ENCODE measurements at regions not wholly inside any gene's neighbourhood (a gene's known extent, or its start where the extent isn't known, plus 50 kb on each side); places are given as distances from the start of the nearest gene placed in this dataset.

DNA sequence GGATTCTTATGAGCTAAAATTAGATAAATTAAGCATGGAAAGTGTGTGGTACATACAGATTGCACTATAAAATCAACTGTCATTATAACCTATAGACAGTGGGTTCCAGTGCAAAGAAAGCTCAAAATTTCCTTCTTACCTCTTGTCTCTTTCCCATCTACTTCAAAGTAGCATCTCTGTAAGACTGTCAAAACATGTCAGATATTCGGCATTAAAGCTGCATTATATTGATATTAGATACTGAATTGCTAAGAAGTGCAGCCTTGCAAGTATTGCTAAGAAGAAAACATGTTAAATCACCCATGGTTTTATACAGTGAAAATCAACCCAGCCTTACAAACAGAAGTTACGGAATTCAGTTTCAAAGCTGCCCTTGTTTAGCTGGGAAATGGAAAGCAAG is 849.8 kb upstream of the FAT3 start:
- POLR2A ChIA-PET, result no interaction called here
- no peaks in the 10 kb centered on the region for H3K4me1 ChIP-seq (ENCODE audit: control insufficient read depth, extremely low read depth, insufficient read depth, low read length)
- no peaks in the 10 kb centered on the region for H3K36me3 ChIP-seq (ENCODE audit: control insufficient read depth in 2 of 2, extremely low read depth in 1 of 2, insufficient read depth in 2 of 2, low read length in 2 of 2)
- H2AFZ ChIP-seq (ENCODE audit: low read depth, low read length), result no peak overlapping the region
- CTCF ChIA-PET, result no interaction called here
- H3K9me1 ChIP-seq (replicated peaks; ENCODE audit: control insufficient read depth, extremely low read depth, insufficient read depth, low read length), result no peaks in the 10 kb centered on the region
- H3K79me2 ChIP-seq (ENCODE audit: control insufficient read depth, insufficient read depth, low read length), result no peaks in the 10 kb centered on the region
- H3K27ac ChIP-seq (ENCODE audit: insufficient read depth, low read depth, low read length), result no peak overlapping the region
- no peak overlapping the region for H3K4me3 ChIP-seq (replicated peaks in 1 of 3; ENCODE audit: insufficient read depth in 1 of 3, low read depth in 1 of 3, low read length in 3 of 3)
- no peak overlapping the region for H3K4me2 ChIP-seq (ENCODE audit: insufficient read depth, low read length)
- no peaks in the 10 kb centered on the region for H4K20me1 ChIP-seq (replicated peaks; ENCODE audit: control insufficient read depth, extremely low read depth, insufficient read depth, low read length)
- FAIRE-seq (no peak), DNase-seq (ENCODE audit: low read depth, low spot score) (no peak)
- H3K27me3 ChIP-seq (ENCODE audit: control insufficient read depth in 2 of 2, insufficient read depth in 2 of 2, low read length in 2 of 2), result no peaks in the 10 kb centered on the region
- H3K9me3 ChIP-seq (replicated peaks; ENCODE audit: control insufficient read depth, insufficient read depth, low read length), result peaks cover 2% of the 10 kb centered on the region
- no TSS peak for BruUV-seq (replicated peaks)
- TF ChIP-seq GATA2 (IDR thresholded peaks at IDR 0.05; ENCODE audit: insufficient read depth, insufficient read length, low read depth, low read length), result no peak
- TF ChIP-seq POLR2AphosphoS5 (IDR thresholded peaks at IDR 0.05; ENCODE audit: insufficient read depth, low read depth, low read length), result no peak
- TF ChIP-seq MYC (IDR thresholded peaks at IDR 0.05; ENCODE audit: low read depth, low read length), result no peak
- TF ChIP-seq JUN (IDR thresholded peaks at IDR 0.05; ENCODE audit: borderline replicate concordance, insufficient read depth, insufficient read length, low read depth), result no peak
- TF ChIP-seq FOS (IDR thresholded peaks at IDR 0.05; ENCODE audit: borderline replicate concordance, insufficient read depth, low read length), result no peak
- TF ChIP-seq, protein P1, sequence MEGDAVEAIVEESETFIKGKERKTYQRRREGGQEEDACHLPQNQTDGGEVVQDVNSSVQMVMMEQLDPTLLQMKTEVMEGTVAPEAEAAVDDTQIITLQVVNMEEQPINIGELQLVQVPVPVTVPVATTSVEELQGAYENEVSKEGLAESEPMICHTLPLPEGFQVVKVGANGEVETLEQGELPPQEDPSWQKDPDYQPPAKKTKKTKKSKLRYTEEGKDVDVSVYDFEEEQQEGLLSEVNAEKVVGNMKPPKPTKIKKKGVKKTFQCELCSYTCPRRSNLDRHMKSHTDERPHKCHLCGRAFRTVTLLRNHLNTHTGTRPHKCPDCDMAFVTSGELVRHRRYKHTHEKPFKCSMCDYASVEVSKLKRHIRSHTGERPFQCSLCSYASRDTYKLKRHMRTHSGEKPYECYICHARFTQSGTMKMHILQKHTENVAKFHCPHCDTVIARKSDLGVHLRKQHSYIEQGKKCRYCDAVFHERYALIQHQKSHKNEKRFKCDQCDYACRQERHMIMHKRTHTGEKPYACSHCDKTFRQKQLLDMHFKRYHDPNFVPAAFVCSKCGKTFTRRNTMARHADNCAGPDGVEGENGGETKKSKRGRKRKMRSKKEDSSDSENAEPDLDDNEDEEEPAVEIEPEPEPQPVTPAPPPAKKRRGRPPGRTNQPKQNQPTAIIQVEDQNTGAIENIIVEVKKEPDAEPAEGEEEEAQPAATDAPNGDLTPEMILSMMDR (IDR thresholded peaks at IDR 0.05; ENCODE audit: extremely low read depth in 1 of 2, insufficient read depth in 1 of 2, low read depth in 1 of 2, low read length in 2 of 2), result no peak
- dilution Hi-C loops (cut with MboI; ENCODE audit: extremely low pct_ligation_motif_present, low sequenced_read_pairs) (no loop called here), intact Hi-C loops (cut with micrococcal nuclease) (no loop called here)
- H3K9ac ChIP-seq (replicated peaks; ENCODE audit: extremely low read depth, insufficient read depth, low read length), result no peak overlapping the region

DNA sequence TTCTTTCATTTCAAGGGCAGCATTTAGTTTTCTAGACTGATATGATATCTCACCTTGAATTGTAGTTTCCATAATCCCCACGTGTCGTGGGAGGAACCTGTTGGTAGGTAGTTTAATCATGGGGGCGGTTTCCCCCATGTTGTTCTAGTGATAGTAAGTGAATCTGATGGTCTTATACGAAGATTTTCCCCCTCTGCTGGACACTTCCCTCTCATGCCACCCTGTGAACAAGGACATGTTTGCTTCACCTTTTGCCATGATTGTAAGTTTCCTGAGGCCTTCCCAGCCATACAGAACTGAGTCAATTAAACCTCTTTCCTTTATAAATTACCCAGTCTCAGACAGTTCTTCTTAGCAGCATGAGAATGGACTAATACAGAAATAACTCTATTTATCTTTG is 851.1 kb upstream of the FAT3 start:
- no peak overlapping the region for H3K4me3 ChIP-seq (replicated peaks in 1 of 3; ENCODE audit: insufficient read depth in 1 of 3, low read depth in 1 of 3, low read length in 3 of 3)
- dilution Hi-C loops (cut with MboI; ENCODE audit: extremely low pct_ligation_motif_present, low sequenced_read_pairs), result no loop called here
- no TSS peak for BruUV-seq (replicated peaks)

More for the DNA sequence above, 851.1 kb upstream of the FAT3 start:
- Histone ChIP-seq H3K27me3 (ENCODE audit: control insufficient read depth in 2 of 2, insufficient read depth in 2 of 2, low read length in 2 of 2) (no peaks in the 10 kb centered on the region), H3K79me2 (ENCODE audit: control insufficient read depth, insufficient read depth, low read length) (no peaks in the 10 kb centered on the region), H2AFZ (ENCODE audit: low read depth, low read length) (no peak overlapping the region), H3K4me2 (ENCODE audit: insufficient read depth, low read length) (no peak overlapping the region), H3K9ac (replicated peaks; ENCODE audit: extremely low read depth, insufficient read depth, low read length) (no peak overlapping the region), H3K4me1 (ENCODE audit: control insufficient read depth, extremely low read depth, insufficient read depth, low read length) (no peaks in the 10 kb centered on the region), H3K9me1 (replicated peaks; ENCODE audit: control insufficient read depth, extremely low read depth, insufficient read depth, low read length) (no peaks in the 10 kb centered on the region), H3K36me3 (ENCODE audit: control insufficient read depth in 2 of 2, extremely low read depth in 1 of 2, insufficient read depth in 2 of 2, low read length in 2 of 2) (no peaks in the 10 kb centered on the region), H3K27ac (ENCODE audit: insufficient read depth, low read depth, low read length) (no peak overlapping the region), H3K9me3 (replicated peaks; ENCODE audit: control insufficient read depth, insufficient read depth, low read length) (peaks cover 2% of the 10 kb centered on the region), H4K20me1 (replicated peaks; ENCODE audit: control insufficient read depth, extremely low read depth, insufficient read depth, low read length) (no peaks in the 10 kb centered on the region)
- POLR2A ChIA-PET, result no interaction called here
- CTCF ChIA-PET, result no interaction called here
- no peak for DNase-seq (ENCODE audit: low read depth, low spot score)
- intact Hi-C loops (cut with micrococcal nuclease), result no loop called here
- TF ChIP-seq POLR2AphosphoS5 (IDR thresholded peaks at IDR 0.05; ENCODE audit: insufficient read depth, low read depth, low read length) (no peak), EZH2 (IDR thresholded peaks at IDR 0.05; ENCODE audit: borderline replicate concordance, low read depth, low read length, severe bottlenecking) (no peak), POLR2A (IDR thresholded peaks at IDR 0.05; ENCODE audit: low read depth, low read length) (no peak), MYC (IDR thresholded peaks at IDR 0.05; ENCODE audit: low read depth, low read length) (no peak)
- no peak for FAIRE-seq

Data from endothelial cell of umbilical vein (primary cell).